Sigmoid colon (tissue), 4 donors: ENCODE measurements at regions not wholly inside any gene's neighbourhood (a gene's known extent, or its start where the extent isn't known, plus 50 kb on each side); places are given as distances from the start of the nearest gene placed in this dataset.

Source experiments
- EP300 ChIP-seq, 4 donors: sonication (generic); formaldehyde crosslinking; IDR thresholded peaks; one replicate each; pipeline ENCODE4 v1.6.1; 2017; ENCODE audit warnings: antibody characterized with exemption in 4 of 4
- POLR2A ChIP-seq, 2 donors: fragments of 450-650 bp; IDR thresholded peaks; one replicate each; pipeline ENCODE4 v1.6.1; 2016; ENCODE audit warnings: antibody characterized with exemption in 2 of 2, mild to moderate bottlenecking in 2 of 2, moderate library complexity in 2 of 2
- POLR2AphosphoS5 ChIP-seq, 4 donors: sonication (generic); formaldehyde crosslinking; IDR thresholded peaks; one replicate each; pipeline ENCODE4 v1.6.1; 2017; ENCODE audit warnings: antibody characterized with exemption in 4 of 4
- TF ChIP-seq, protein P1 (sequence below), 4 experiments: fragments of 450-650 bp in 3 of 4; fragments of 200-600 bp in 1 of 4; IDR thresholded peaks; one replicate each; pipeline ENCODE4 v1.5.1; 2016 to 2019; ENCODE audit warnings: antibody characterized with exemption in 4 of 4, mild to moderate bottlenecking in 3 of 4, moderate library complexity in 2 of 4

DNA sequence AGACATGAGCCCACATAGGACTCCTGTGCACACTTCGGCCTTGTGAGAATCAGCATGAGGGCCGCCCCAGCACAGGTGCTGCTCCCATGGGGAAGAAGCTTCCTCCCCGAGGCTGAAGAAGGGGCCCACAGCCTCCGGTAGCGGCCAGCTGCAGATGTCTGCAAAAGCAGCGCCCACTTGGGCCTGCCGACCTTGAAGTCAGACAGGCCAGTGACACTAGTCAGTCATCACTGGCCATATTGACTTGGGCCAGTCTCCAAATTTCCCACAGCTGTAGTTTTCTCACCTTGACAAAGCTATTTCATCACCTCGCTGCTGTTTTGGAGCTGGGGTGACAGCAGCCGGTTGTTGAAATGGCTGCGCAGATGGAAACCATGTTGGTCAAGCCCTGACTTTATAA lies 83.0 kb downstream of the RIPK4 start:
- TF ChIP-seq, protein P1, sequence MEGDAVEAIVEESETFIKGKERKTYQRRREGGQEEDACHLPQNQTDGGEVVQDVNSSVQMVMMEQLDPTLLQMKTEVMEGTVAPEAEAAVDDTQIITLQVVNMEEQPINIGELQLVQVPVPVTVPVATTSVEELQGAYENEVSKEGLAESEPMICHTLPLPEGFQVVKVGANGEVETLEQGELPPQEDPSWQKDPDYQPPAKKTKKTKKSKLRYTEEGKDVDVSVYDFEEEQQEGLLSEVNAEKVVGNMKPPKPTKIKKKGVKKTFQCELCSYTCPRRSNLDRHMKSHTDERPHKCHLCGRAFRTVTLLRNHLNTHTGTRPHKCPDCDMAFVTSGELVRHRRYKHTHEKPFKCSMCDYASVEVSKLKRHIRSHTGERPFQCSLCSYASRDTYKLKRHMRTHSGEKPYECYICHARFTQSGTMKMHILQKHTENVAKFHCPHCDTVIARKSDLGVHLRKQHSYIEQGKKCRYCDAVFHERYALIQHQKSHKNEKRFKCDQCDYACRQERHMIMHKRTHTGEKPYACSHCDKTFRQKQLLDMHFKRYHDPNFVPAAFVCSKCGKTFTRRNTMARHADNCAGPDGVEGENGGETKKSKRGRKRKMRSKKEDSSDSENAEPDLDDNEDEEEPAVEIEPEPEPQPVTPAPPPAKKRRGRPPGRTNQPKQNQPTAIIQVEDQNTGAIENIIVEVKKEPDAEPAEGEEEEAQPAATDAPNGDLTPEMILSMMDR (IDR thresholded peaks at IDR 0.05) = no peak
- TF ChIP-seq POLR2AphosphoS5 (IDR thresholded peaks at IDR 0.05) (no peak), POLR2A (IDR thresholded peaks at IDR 0.05) (no peak), EP300 (IDR thresholded peaks at IDR 0.05) (no peak)
